Peyer's patch (tissue), 4 donors: ENCODE measurements at regions not wholly inside any gene's neighbourhood (a gene's known extent, or its start where the extent isn't known, plus 50 kb on each side); places are given as distances from the start of the nearest gene placed in this dataset.

Experiments
- DNase-seq, 3 donors: peaks; one replicate each; pipeline ENCODE4 v3.0.0-alpha.2; 2017 to 2019
- H3K27ac ChIP-seq, 4 donors: fragments of 200-600 bp; sonication (generic); one replicate each; pipeline ENCODE4 v1.5.1; 2016 to 2019
- H3K27me3 ChIP-seq, 2 donors: fragments of 200-600 bp; sonication (generic); one replicate each; pipeline ENCODE4 v1.5.1; 2019
- H3K36me3 ChIP-seq, 3 donors: fragments of 200-600 bp; sonication (generic); one replicate each; pipeline ENCODE4 v1.5.1; 2016 to 2019
- H3K4me1 ChIP-seq, 4 donors: fragments of 200-600 bp; sonication (generic); one replicate each; pipeline ENCODE4 v1.5.1; 2016 to 2019
- H3K4me3 ChIP-seq, 4 donors: fragments of 200-600 bp; sonication (generic); 1 replicate in 3 of 4; 2 replicates in 1 of 4; pipeline ENCODE4 v1.5.1; 2016 to 2019; ENCODE audit warnings: mild to moderate bottlenecking in 1 of 4
- H3K9me3 ChIP-seq, 4 donors: fragments of 200-600 bp; sonication (generic); one replicate each; pipeline ENCODE4 v1.5.1; 2016 to 2019; ENCODE audit warnings: mild to moderate bottlenecking in 1 of 4
- POLR2A ChIP-seq, 2 donors: fragments of 450-650 bp; IDR thresholded peaks; one replicate each; pipeline ENCODE4 v1.5.1; 2017; ENCODE audit warnings: antibody characterized with exemption in 2 of 2, mild to moderate bottlenecking in 2 of 2, moderate library complexity in 2 of 2
- TF ChIP-seq, protein P1 (sequence below), 6 experiments: fragments of 450-650 bp in 4 of 6; fragments of 200-600 bp in 2 of 6; sonication (generic) in 1 of 6; IDR thresholded peaks; one replicate each; pipeline ENCODE4 v1.5.1; 2017 to 2019; ENCODE audit warnings: antibody characterized with exemption in 6 of 6, mild to moderate bottlenecking in 3 of 6, moderate library complexity in 1 of 6

DNA sequence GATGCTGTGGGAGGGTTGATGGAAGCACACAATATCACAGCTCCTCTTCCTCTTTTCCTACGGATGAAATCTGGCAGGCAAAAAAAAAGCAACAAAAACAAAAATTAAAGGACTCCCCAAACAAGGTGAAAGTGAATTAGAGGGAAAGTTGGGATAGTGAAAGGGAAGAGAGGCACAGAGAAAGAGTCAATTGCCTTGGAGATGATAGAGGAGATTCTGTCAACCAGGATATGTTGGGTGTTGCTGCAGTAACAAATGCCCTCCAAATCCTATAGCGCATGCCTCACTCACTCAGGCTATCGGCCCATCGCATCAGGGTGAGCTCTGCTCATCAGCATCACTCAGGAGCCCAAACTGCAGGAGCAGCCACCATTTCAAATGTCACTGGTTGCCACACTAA, 119.1 kb downstream of the DLEU7 start:
- Histone ChIP-seq H3K4me3 (no peak overlapping the region), H3K36me3 (no peaks in the 10 kb centered on the region), H3K27ac (no peak overlapping the region), H3K27me3 (no peaks in the 10 kb centered on the region), H3K9me3 (no peaks in the 10 kb centered on the region), H3K4me1 (no peaks in the 10 kb centered on the region)
- DNase-seq = no peak
- TF ChIP-seq POLR2A (IDR thresholded peaks at IDR 0.05) = no peak
- TF ChIP-seq, protein P1, sequence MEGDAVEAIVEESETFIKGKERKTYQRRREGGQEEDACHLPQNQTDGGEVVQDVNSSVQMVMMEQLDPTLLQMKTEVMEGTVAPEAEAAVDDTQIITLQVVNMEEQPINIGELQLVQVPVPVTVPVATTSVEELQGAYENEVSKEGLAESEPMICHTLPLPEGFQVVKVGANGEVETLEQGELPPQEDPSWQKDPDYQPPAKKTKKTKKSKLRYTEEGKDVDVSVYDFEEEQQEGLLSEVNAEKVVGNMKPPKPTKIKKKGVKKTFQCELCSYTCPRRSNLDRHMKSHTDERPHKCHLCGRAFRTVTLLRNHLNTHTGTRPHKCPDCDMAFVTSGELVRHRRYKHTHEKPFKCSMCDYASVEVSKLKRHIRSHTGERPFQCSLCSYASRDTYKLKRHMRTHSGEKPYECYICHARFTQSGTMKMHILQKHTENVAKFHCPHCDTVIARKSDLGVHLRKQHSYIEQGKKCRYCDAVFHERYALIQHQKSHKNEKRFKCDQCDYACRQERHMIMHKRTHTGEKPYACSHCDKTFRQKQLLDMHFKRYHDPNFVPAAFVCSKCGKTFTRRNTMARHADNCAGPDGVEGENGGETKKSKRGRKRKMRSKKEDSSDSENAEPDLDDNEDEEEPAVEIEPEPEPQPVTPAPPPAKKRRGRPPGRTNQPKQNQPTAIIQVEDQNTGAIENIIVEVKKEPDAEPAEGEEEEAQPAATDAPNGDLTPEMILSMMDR (IDR thresholded peaks at IDR 0.05) = no peak

DNA sequence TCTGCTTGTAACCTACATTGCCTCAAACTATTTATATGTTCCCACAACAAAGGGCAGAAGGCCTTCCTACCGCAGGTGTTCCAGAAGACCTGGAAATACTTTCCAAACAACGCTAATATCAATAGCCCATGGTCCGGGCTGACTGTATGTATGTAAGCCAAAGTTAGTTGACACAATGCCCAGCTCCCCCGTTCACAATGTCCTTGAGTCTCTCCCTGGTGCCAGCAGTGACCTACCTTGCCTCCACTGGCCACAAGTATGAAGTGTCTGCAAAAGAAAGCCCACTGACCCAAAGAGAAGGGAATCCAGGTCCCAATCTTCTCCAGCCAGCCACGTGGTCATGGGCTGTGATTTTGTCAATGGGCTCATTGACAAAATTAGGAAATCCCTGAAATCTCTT, 118.6 kb downstream of the DLEU7 start:
- no peaks in the 10 kb centered on the region for H3K27me3 ChIP-seq
- H3K36me3 ChIP-seq = no peaks in the 10 kb centered on the region
- no peak for DNase-seq
- TF ChIP-seq, protein P1 (IDR thresholded peaks at IDR 0.05) = no peak
- no peak for TF ChIP-seq POLR2A (IDR thresholded peaks at IDR 0.05)
- no peak overlapping the region for H3K4me3 ChIP-seq
- H3K9me3 ChIP-seq = no peaks in the 10 kb centered on the region
- H3K27ac ChIP-seq = no peak overlapping the region
- H3K4me1 ChIP-seq = no peaks in the 10 kb centered on the region

DNA sequence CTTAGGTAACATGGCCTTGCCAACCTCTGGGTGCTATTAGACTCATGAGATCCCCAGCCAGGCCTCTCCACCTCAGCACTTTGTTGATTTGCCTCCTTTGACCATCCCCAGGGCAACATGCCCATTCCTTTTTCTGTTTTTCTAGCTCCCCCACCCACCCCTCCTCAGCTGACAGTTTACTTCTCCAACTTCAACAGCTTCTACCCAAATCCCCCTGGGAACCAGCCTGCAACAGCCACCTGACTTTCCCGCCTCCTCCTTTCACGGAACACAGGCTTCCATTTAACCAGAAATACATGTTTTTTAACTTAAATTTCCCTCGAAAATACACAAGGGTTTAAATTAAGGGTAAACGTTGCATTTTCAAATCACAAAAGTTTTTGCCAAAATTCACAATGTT, 117.3 kb downstream of the DLEU7 start:
- TF ChIP-seq POLR2A (IDR thresholded peaks at IDR 0.05) = no peak
- TF ChIP-seq, protein P1 (IDR thresholded peaks at IDR 0.05) = no peak

DNA sequence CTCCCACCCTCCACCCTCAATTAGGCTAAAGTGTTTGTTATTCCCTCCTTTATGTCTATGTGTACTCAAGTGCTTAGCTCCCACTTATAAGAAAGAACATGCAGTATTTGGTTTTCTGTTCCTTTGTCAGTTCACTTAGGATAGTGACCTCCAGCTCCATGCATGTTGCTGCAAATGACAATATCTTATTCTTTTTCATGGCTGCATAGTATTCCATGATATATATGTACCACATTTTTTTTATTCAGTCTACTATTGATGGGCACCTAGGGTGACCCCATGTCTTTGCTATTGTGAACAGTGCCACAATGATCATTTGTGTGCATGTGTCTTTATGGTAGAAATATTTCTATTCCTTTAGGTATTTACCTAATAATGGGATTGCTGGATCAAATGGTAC, 114.3 kb downstream of the DLEU7 start:
- no peaks in the 10 kb centered on the region for H3K4me1 ChIP-seq
- H3K27ac ChIP-seq = no peak overlapping the region
- TF ChIP-seq, protein P1 (IDR thresholded peaks at IDR 0.05) = no peak
- TF ChIP-seq POLR2A (IDR thresholded peaks at IDR 0.05) = no peak
- no peaks in the 10 kb centered on the region for H3K9me3 ChIP-seq
- H3K36me3 ChIP-seq = no peaks in the 10 kb centered on the region
- no peaks in the 10 kb centered on the region for H3K27me3 ChIP-seq
- DNase-seq = no peak
- H3K4me3 ChIP-seq = no peak overlapping the region

More for the DNA sequence above, 117.3 kb downstream of the DLEU7 start:
- no peaks in the 10 kb centered on the region for H3K36me3 ChIP-seq
- H3K4me1 ChIP-seq = no peaks in the 10 kb centered on the region
- no peak overlapping the region for H3K4me3 ChIP-seq
- H3K27me3 ChIP-seq = no peaks in the 10 kb centered on the region
- H3K27ac ChIP-seq = no peak overlapping the region
- DNase-seq = no peak
- no peaks in the 10 kb centered on the region for H3K9me3 ChIP-seq

DNA sequence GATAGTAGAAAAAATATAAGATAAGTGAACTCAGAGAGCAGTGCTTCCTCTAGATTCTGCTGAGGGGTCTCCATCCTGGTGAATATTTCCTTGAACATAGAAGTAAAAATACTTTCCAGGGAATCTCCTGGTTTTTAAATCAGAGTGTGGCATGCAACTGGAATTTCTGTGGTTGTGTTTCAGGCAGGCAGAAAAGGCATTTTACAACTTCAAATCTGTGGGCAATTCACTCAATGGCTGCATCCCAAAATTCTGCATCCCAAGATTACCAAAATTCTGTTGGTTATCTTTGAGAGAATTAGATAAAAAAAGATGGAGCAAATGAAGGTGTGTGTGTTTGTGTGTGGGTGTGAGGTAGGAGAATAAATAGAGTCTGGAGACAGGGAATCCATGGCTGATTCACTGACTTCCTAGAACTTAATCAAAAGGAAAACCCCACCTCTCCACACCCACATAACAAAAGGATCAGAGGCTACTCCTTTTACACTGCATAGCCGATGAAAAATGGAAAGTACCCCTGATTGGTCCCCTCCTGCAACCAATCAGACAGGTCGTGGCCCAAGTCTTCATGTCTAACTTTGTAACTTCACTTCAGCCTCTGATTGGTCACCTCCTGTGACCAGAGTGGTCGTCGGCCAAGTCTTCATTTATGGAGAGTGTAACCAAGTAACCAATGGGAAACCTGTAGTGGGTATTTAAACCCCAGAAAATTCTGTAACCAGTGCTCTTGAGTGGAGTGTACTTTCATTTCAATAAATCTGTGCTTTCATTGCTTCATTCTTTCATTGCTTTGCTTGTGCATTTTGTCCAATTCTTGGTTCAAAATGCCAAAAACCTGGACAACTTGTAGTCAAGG, 112.8 kb downstream of the DLEU7 start:
- Histone ChIP-seq H3K27ac (no peak overlapping the region), H3K27me3 (no peaks in the 10 kb centered on the region), H3K4me3 (no peak overlapping the region), H3K36me3 (no peaks in the 10 kb centered on the region), H3K4me1 (no peaks in the 10 kb centered on the region), H3K9me3 (no peaks in the 10 kb centered on the region)
- no peak for DNase-seq
- TF ChIP-seq, protein P1 (IDR thresholded peaks at IDR 0.05) = no peak
- no peak for TF ChIP-seq POLR2A (IDR thresholded peaks at IDR 0.05)
